GM12801 (cell line): ENCODE measurements at regions not wholly inside any gene's neighbourhood (a gene's known extent, or its start where the extent isn't known, plus 50 kb on each side); places are given as distances from the start of the nearest gene placed in this dataset.

Experiments used
- CTCF ChIP-seq: IDR thresholded peaks from one replicate; pipeline ENCODE4 v1.5.1; 2011; ENCODE audit warnings: control low read depth; ENCODE audit not compliant: insufficient read length; ENCODE audit errors: extremely low read depth

GRCh38 chr16:65932350-65933072 lies 434.0 kb upstream of the CDH5 start:
- TF ChIP-seq CTCF: no peak

GRCh38 chr16:65922923-65923322 lies 443.6 kb upstream of the CDH5 start:
- TF ChIP-seq CTCF: no peak

- TF ChIP-seq CTCF: no peak
These were observed 446.5 kb upstream of the CDH5 start for GRCh38 chr16:65919986-65920376.

DNA sequence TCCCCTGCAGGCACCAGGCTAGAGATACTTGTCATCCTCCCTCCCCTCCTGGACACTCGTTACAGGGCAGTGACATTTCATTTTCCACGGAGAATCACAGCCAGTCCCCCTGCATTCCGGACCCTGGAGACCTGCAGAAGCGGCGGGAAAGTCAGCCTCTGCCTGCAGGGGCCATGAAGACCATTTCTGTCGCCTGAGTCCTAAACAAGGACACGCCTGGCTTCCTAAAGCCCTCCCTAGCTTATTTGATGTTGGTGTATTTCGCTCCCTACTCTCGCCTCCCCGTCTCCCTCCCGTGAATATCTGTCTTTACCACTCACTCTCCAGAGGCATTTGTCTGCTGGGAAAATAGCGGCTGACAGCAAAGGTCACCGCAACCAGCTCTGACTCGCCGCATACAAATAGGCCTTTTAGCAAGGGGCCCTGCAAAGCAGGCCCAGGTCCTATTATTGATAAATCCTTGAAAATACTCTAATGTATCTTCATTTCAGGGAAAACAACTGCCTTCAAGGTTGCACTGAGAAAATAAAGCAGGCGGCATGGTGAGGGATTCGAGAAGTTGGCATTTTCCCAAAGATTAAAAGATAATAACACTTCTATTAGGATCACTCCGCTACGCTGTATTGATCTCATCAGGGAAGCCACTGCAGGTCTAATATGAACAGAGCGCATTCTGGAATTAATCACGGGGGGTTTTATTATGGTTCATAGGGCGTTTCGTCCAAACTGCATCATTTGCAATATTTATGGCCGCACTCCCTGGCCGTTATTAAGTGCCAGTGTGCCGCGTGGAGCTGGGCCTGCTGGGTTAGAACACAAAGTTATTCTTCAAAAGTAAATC lies 447.1 kb upstream of the CDH5 start:
- TF ChIP-seq CTCF: no peak

DNA sequence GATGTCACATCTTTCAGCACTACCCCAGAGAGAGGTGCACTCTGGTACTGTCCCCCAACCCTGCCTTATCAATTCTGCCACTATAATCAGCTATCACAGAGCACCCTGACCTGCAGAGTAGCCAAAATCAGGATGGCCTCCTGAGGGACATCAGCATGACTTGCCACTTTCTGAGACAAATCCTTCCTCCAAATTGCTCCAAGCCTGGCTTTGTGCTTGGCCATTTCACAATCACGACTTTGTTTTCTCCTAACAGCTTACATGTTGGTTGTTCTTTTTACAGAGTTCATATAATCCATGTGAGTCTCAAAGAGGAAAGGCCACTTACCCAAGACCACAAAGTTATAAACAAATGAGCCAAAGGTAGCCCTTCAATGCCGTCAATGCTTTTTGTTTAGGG lies 449.0 kb upstream of the CDH5 start:
- no peak for TF ChIP-seq CTCF

DNA sequence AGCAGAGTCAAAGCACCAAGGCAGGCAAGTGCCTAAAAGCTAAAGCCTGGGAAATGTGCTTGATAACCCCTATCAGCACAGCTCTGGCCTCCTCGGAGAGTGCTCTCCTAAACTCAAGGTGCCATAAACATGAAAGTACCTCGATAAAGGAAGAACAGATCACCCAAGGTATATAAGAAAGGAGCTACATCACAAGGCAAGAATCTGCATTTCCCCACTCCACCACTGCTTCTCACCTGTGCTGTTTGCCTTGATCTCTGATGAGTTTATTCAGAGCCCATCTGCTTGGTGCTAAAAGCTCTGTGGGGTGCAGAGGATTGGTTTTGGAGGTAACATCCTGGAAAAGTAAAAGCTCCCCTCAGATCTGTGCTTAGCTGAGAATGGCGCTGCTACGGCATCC lies 449.5 kb upstream of the CDH5 start:
- no peak for TF ChIP-seq CTCF

DNA sequence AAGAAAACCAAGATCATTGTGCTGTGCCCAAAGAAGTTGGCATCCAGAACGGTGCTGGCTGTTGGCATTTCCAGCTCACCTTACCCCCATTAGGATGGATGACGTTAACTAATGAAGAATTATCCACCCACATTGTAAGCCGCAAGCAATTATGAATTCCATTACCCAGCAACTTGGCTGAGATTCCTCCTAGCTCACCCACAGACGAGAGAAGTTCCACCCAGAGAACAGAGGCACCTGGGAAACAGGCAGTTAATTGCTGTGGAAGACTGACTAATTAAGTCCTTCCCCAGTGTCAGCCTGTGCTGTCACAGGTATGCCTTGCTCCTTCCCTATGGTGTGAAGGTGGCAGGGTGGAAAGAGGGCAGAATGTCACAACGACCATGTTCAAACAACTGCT lies 456.2 kb upstream of the CDH5 start:
- no peak for TF ChIP-seq CTCF
